ENCODE measurements at regions not wholly inside any gene's neighbourhood (a gene's known extent, or its start where the extent isn't known, plus 50 kb on each side); places are given as distances from the start of the nearest gene placed in this dataset.
"Not testable (repeated sequence)": the region's sequence is repeated elsewhere in the genome, so short reads cannot be mapped to it uniquely, and the experiment has no call there.

- TF ChIP-seq CTCF (IDR thresholded peaks at IDR 0.05; ENCODE audit: low read depth, low read length), result no peak
- no peak overlapping the region for H3K4me3 ChIP-seq (replicated peaks in 1 of 2; ENCODE audit: low read depth in 2 of 2, low read length in 2 of 2)
- DNase-seq (ENCODE audit: low read depth in 2 of 2), result no peak
Measured at GRCh38 chr4:59457576-59457975, 1742.5 kb upstream of the ADGRL3 start.

- TF ChIP-seq CTCF (IDR thresholded peaks at IDR 0.05; ENCODE audit: low read depth, low read length), result no peak
- DNase-seq (ENCODE audit: low read depth in 2 of 2), result no peak
Measured at GRCh38 chr4:59484944-59485343, 1715.2 kb upstream of the ADGRL3 start.

GRCh38 chr4:59500103-59500502 lies 1700.0 kb upstream of the ADGRL3 start:
- TF ChIP-seq CTCF (IDR thresholded peaks at IDR 0.05; ENCODE audit: low read depth, low read length), result no peak
- H3K4me3 ChIP-seq (replicated peaks in 1 of 2; ENCODE audit: low read depth in 2 of 2, low read length in 2 of 2), result no peak overlapping the region
- DNase-seq (ENCODE audit: low read depth in 2 of 2), result no peak

More at GRCh38 chr4:59484944-59485343, 1715.2 kb upstream of the ADGRL3 start:
- no peak overlapping the region for H3K4me3 ChIP-seq (replicated peaks in 1 of 2; ENCODE audit: low read depth in 2 of 2, low read length in 2 of 2)

- H3K4me3 ChIP-seq (replicated peaks in 1 of 2; ENCODE audit: low read depth in 2 of 2, low read length in 2 of 2), result no peak overlapping the region
- no peak for TF ChIP-seq CTCF (IDR thresholded peaks at IDR 0.05; ENCODE audit: low read depth, low read length)
Measured at GRCh38 chr4:59503731-59504130, 1696.4 kb upstream of the ADGRL3 start.

GRCh38 chr4:59511809-59512208 lies 1688.3 kb upstream of the ADGRL3 start:
- not testable (repeated sequence) for H3K4me3 ChIP-seq (replicated peaks in 1 of 2; ENCODE audit: low read depth in 2 of 2, low read length in 2 of 2)
- DNase-seq (ENCODE audit: low read depth in 2 of 2), result peak in 1 of 2 donors; percentile 52

More at GRCh38 chr4:59503731-59504130, 1696.4 kb upstream of the ADGRL3 start:
- no peak for DNase-seq (ENCODE audit: low read depth in 2 of 2)

GRCh38 chr4:59517007-59517406 lies 1683.1 kb upstream of the ADGRL3 start:
- no peak for DNase-seq (ENCODE audit: low read depth in 2 of 2)
- no peak overlapping the region for H3K4me3 ChIP-seq (replicated peaks in 1 of 2; ENCODE audit: low read depth in 2 of 2, low read length in 2 of 2)
- no peak for TF ChIP-seq CTCF (IDR thresholded peaks at IDR 0.05; ENCODE audit: low read depth, low read length)

GRCh38 chr4:59518005-59518823 lies 1681.9 kb upstream of the ADGRL3 start:
- H3K4me3 ChIP-seq (replicated peaks in 1 of 2; ENCODE audit: low read depth in 2 of 2, low read length in 2 of 2), result no peak overlapping the region
- TF ChIP-seq CTCF (IDR thresholded peaks at IDR 0.05; ENCODE audit: low read depth, low read length), result no peak
- DNase-seq (ENCODE audit: low read depth in 2 of 2), result no peak
